D721Med (cell line): ENCODE measurements at regions not wholly inside any gene's neighbourhood (a gene's known extent, or its start where the extent isn't known, plus 50 kb on each side); places are given as distances from the start of the nearest gene placed in this dataset.

Experiments used
- DNase-seq: peaks from one replicate; pipeline ENCODE4 v3.0.0; 2011; ENCODE audit warnings: low spot score; ENCODE audit not compliant: insufficient read length
- FAIRE-seq: peaks from 2 replicates; lab custom pipeline; 2011; peaks lifted over from hg19 to GRCh38; lab: Jason Lieb, UNC
- TF ChIP-seq, protein P1 (sequence below): IDR thresholded peaks from 2 replicates; pipeline ENCODE4 v1.5.1; 2012; ENCODE audit warnings: mild to moderate bottlenecking, control low read depth; ENCODE audit not compliant: insufficient read depth; ENCODE audit errors: missing control alignments

DNA sequence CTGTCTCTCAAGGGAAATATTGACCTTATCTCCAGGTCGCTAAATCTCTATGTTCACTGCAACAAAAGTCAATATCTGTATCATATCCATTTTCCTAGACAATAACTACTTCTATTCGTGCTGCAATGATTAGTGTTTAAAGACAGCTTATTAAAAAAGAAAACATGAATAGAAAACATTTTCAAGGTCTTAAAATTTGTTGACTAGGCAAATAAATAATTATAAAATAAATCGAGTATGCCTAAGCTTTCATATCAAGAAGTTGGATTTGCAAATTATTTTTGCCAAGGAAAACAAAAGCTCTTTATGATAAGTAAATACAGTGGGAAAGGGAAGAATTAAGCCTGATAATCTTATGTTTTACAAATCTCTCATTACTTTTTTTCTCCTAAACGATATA, 428.5 kb downstream of the NUP35 start:
- FAIRE-seq = no peak
- no peak for DNase-seq
- TF ChIP-seq, protein P1, sequence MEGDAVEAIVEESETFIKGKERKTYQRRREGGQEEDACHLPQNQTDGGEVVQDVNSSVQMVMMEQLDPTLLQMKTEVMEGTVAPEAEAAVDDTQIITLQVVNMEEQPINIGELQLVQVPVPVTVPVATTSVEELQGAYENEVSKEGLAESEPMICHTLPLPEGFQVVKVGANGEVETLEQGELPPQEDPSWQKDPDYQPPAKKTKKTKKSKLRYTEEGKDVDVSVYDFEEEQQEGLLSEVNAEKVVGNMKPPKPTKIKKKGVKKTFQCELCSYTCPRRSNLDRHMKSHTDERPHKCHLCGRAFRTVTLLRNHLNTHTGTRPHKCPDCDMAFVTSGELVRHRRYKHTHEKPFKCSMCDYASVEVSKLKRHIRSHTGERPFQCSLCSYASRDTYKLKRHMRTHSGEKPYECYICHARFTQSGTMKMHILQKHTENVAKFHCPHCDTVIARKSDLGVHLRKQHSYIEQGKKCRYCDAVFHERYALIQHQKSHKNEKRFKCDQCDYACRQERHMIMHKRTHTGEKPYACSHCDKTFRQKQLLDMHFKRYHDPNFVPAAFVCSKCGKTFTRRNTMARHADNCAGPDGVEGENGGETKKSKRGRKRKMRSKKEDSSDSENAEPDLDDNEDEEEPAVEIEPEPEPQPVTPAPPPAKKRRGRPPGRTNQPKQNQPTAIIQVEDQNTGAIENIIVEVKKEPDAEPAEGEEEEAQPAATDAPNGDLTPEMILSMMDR = no peak

DNA sequence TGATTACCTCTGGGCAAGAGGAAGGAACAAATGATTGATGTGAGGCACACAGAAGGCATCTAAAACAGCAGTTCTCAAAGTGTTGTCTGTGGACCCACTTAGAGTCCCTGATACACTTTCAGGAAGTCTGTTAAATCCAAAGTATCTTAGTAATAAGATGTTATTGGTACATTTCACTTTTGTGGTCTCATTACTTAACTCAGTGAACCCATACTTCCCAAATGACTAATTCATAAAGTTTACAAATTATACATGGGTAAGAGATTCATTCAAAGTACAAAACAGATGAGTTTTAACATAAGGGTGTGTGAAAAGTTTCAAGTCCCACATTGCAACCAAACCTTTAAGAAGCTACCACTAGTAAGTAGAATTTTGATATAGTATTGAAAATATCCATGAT, 440.5 kb downstream of the NUP35 start:
- DNase-seq (no peak), FAIRE-seq (no peak)
- TF ChIP-seq, protein P1 = no peak

DNA sequence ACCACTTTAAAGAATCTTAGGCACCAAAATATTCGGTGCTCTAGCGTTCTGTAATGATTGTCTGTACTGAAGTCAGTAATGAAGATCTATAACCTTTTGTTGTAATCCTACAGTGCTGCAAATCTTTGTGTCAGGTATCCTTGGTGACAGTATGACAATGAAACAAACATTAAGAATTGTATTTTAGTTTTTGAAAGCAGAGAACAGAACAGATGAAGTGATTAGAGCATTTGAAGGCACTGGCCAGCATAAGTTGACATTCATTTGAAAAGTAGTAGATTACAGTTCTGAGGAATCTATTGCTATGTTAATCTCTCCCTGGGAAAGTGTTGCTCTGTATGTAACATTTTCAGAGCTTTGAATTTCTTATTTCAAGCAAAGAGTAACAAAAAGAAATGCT, 451.2 kb downstream of the NUP35 start:
- no peak for FAIRE-seq
- TF ChIP-seq, protein P1 = no peak
- DNase-seq = no peak

DNA sequence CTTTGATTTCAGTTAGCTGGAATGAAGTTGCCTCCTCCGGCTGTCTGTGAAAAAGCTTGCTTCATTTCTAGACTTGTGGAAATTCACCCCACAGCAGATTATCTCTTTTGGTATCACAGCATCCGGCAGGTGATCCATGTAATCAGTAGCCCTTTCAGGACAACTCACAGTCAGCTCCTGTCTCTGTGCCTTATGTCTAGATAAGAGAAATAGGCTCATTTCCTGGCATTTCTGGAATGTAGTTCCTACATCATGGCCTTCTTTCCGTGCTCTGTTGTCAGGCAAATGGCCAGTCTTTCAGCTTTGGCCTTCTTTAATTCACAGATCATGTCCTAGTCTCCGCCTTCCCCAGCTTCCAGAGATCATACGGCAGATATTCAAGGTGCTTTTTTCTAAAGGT, 455.4 kb downstream of the NUP35 start:
- TF ChIP-seq, protein P1 = no peak
- FAIRE-seq = no peak
- no peak for DNase-seq

DNA sequence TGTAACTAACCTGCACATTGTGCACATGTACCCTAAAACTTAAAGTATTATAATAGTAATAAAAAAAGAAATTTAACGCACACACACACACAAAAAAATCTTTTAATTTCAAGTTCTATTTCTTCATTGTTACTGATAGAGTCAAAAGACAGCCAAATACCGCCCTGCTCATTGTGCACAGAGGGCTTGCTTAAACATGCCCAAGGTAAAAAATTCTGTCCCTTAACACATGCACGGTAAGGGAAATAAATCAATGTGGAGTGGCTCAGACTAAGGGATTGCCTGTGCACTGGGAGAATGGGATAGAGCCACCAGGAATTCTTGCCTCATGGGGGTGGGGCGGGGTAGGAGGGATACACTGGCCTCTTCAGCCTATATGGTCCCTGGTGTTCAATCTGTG, 468.0 kb downstream of the NUP35 start:
- DNase-seq (no peak), FAIRE-seq (no peak)
- TF ChIP-seq, protein P1 = no peak

DNA sequence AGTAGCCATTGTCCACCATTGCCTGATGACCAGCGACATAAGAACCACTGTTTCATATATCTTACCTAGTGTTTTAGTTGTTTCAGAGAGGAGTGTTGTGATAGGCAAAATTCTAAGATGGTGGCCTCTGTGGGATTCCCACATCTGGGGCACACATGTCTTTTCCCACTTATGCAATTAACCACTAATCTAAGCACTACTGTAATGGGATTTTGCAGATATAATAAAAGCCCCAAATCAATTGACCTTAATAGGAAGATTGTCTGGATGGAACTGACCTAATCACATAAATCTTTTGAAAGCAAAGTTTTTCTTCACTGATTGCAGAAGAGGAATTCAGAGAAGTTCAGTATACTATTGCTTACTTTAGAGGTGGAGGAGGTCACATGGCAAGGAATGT, 469.9 kb downstream of the NUP35 start:
- DNase-seq = no peak
- FAIRE-seq = no peak
- TF ChIP-seq, protein P1 = no peak

DNA sequence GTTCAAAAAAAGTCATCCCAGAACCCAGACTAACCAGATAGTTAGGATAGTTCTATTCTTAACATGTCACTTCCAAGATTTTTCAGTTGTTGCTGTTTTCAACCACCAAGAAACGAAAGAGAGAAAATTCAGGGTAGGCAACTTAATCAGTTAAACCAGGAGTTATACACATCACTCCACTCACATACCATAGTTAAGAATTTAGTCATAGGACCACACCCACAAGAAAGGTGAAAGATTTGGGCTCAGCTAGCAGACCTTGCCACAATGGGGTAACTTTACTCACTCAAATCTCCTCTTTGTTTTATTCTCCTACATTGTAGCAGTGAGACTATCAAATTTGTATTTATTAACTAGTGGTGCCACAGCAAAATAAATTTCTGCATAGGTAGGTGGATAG, 473.6 kb downstream of the NUP35 start:
- FAIRE-seq (no peak), DNase-seq (no peak)
- TF ChIP-seq, protein P1 = no peak
